PFSK-1 (cell line): ENCODE measurements at regions not wholly inside any gene's neighbourhood (a gene's known extent, or its start where the extent isn't known, plus 50 kb on each side); places are given as distances from the start of the nearest gene placed in this dataset.

Experiments used
- POLR2AphosphoS5 ChIP-seq: IDR thresholded peaks from 2 replicates; pipeline ENCODE4 v1.6.1; 2012; ENCODE audit warnings: low read depth, mild to moderate bottlenecking, control low read depth, low read length, moderate library complexity
- REST ChIP-seq, 2 experiments: IDR thresholded peaks; 2 replicates each; pipeline versions ENCODE4 v1.6.1 to v1.8.0; 2011 to 2012; ENCODE audit warnings: low read depth in 2 of 2, low read length in 2 of 2, control low read depth in 1 of 2, inconsistent platforms in 1 of 2, mild to moderate bottlenecking in 1 of 2, moderate library complexity in 1 of 2; ENCODE audit not compliant: insufficient read depth in 1 of 2
- SIN3A ChIP-seq: IDR thresholded peaks from 2 replicates; pipeline ENCODE4 v1.6.1; 2012; ENCODE audit warnings: mild to moderate bottlenecking, low read length, moderate library complexity, borderline replicate concordance; ENCODE audit not compliant: insufficient read depth
- TAF1 ChIP-seq: IDR thresholded peaks from 2 replicates; pipeline ENCODE4 v1.6.1; 2012; ENCODE audit warnings: low read length, control low read depth, borderline replicate concordance; ENCODE audit not compliant: insufficient read depth

GRCh38 chr12:17020765-17021164 is 414.8 kb upstream of the LMO3 start:
- no peak for TF ChIP-seq REST (IDR thresholded peaks at IDR 0.05; ENCODE audit: insufficient read depth in 1 of 2, low read depth in 2 of 2, low read length in 2 of 2)
- TF ChIP-seq TAF1: no peak
- no peak for TF ChIP-seq POLR2AphosphoS5
- TF ChIP-seq SIN3A: no peak
